ENCODE measurements at regions not wholly inside any gene's neighbourhood (a gene's known extent, or its start where the extent isn't known, plus 50 kb on each side); places are given as distances from the start of the nearest gene placed in this dataset.
A peak's percentile ranks its signal among the peaks of the same experiment; 100 is the strongest.

- DNase-seq (ENCODE audit: low spot score) (no peak), ATAC-seq (0 out of 3 replicates have a peak, but pooled peaks have one; percentile 41), FAIRE-seq (no peak)
- no TSS peak for BruUV-seq (replicated peaks)
- Histone ChIP-seq H3K36me3 (replicated peaks in 1 of 2; ENCODE audit: control insufficient read depth in 1 of 2, insufficient read depth in 2 of 2, low read length in 2 of 2) (no peaks in the 10 kb centered on the region), H2AFZ (ENCODE audit: low read length) (no peak overlapping the region), H3K9me3 (ENCODE audit: low read length) (no peaks in the 10 kb centered on the region), H3K27ac (ENCODE audit: extremely low read length, insufficient read depth, low read length) (no peak overlapping the region), H3K4me1 (ENCODE audit: insufficient read depth, low read length) (no peaks in the 10 kb centered on the region), H3K4me2 (ENCODE audit: low read depth, low read length) (no peak overlapping the region), H3K79me2 (ENCODE audit: insufficient read depth, low read length) (no peaks in the 10 kb centered on the region), H3K27me3 (ENCODE audit: control insufficient read depth in 1 of 2, insufficient read depth in 2 of 2, low read length in 2 of 2) (peaks cover 0 to 6% of the 10 kb centered on the region in 2 experiments; a peak in 1 of 5 replicates), H3K9ac (ENCODE audit: insufficient read depth, low read depth, low read length) (no peak overlapping the region), H3K4me3 (replicated peaks in 1 of 3; ENCODE audit: insufficient read depth in 1 of 3, low read depth in 2 of 3, low read length in 3 of 3) (no peak overlapping the region), H4K20me1 (ENCODE audit: insufficient read depth, low read length) (no peaks in the 10 kb centered on the region)
- intact Hi-C loops (cut with micrococcal nuclease; ENCODE audit: unreplicated experiment) (no loop called here), in situ Hi-C loops (cut with HindIII; ENCODE audit: extremely low pct_ligation_motif_present, low pct_unique_long_range_greater_than_20kb) (no loop called here)
- 21% methylated on average over 6 of the region's 6 CpGs for WGBS (ENCODE audit: low lambda C conversion rate)
- ChIA-PET CTCF (ENCODE audit: low intra/inter-chr PET ratio, low total read pairs) (no interaction called here), POLR2A (no interaction called here)
- TF ChIP-seq FOSL2 (CRISPR knock-in tag; IDR thresholded peaks at IDR 0.05) (no peak), BCLAF1 (IDR thresholded peaks at IDR 0.05) (no peak), ZNF816 (CRISPR knock-in tag; IDR thresholded peaks at IDR 0.05; ENCODE audit: borderline replicate concordance) (no peak), HMGXB4 (CRISPR knock-in tag; IDR thresholded peaks at IDR 0.05; ENCODE audit: borderline replicate concordance in 1 of 2, low read depth in 1 of 2) (no peak), FOXO1 (CRISPR knock-in tag; IDR thresholded peaks at IDR 0.05) (no peak), SP140L (CRISPR knock-in tag; IDR thresholded peaks at IDR 0.05; ENCODE audit: borderline replicate concordance) (no peak), CENPBD1 (CRISPR knock-in tag; IDR thresholded peaks at IDR 0.05; ENCODE audit: borderline replicate concordance, low read depth) (no peak), PBX2 (CRISPR knock-in tag; IDR thresholded peaks at IDR 0.05) (no peak)
These were observed 140.2 kb upstream of the COPS8 start for GRCh38 chr2:236945431-236946016.

Data from HepG2 (cell line).